Inferior parietal cortex (tissue), 1 donor: ENCODE measurements at regions not wholly inside any gene's neighbourhood (a gene's known extent, or its start where the extent isn't known, plus 50 kb on each side); places are given as distances from the start of the nearest gene placed in this dataset.

Source experiments
- DNase-seq: peaks from one replicate; pipeline ENCODE4 v3.0.0-alpha.2; 2016; ENCODE audit errors: extremely low spot score

GRCh38 chr13:106042996-106043581 lies 492.4 kb downstream of the EFNB2 start:
- no peak for DNase-seq

- DNase-seq = no peak
These were observed 494.0 kb downstream of the EFNB2 start for GRCh38 chr13:106041445-106041844.

- DNase-seq = no peak
These were observed 496.7 kb downstream of the EFNB2 start for GRCh38 chr13:106038752-106039151.

GRCh38 chr13:106036870-106037269 lies 498.6 kb downstream of the EFNB2 start:
- DNase-seq = no peak

GRCh38 chr13:106034201-106034600 lies 501.3 kb downstream of the EFNB2 start:
- DNase-seq = no peak

- DNase-seq = no peak
These were observed 501.8 kb downstream of the EFNB2 start for GRCh38 chr13:106033659-106034058.

DNA sequence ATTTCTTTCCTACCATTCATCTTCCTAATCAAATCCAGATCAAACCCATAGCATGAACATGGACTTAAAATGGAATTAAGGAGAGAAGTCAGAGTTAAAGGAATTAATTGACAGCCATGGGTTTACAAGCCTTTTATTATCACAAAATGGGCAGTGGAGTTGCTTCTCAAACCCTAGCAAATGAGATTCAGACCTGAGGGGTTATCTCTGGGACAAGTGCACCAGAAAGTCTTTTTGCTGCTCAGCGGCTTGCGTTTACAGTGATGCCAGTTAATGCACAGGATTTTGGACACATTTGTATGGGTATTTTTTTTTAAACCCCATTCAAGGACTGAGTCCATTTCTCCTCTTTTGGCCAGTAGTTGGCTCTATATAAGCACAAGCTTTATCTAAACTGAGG lies 503.0 kb downstream of the EFNB2 start:
- no peak for DNase-seq

DNA sequence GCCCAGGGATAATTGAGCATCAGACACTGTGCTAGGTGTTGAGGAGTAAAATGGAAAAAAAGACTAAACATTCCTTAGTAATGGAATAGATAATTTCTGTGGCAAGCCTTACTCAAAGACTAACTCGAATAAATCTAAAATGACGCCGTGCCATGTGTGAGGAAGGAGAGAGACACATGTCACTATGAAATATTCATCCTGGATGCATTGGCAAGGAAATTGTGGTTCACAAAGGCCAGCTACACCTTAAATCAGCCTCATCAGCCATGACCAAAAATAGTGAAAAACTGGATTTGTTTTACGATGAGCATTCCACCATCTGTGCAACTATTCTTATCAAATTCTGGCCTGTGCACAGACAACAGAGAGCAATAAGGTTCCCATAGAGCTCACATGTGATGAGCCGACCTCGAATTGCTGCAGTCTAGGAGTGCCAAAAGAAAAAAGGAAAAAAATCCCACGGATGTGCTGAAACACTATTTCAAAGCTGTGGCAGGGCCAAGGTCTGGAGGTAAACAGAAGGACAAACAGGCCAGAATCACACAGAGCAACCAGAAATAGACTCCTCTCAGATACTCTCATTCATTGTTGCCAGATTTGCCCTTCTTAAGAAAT lies 505.7 kb downstream of the EFNB2 start:
- no peak for DNase-seq

DNA sequence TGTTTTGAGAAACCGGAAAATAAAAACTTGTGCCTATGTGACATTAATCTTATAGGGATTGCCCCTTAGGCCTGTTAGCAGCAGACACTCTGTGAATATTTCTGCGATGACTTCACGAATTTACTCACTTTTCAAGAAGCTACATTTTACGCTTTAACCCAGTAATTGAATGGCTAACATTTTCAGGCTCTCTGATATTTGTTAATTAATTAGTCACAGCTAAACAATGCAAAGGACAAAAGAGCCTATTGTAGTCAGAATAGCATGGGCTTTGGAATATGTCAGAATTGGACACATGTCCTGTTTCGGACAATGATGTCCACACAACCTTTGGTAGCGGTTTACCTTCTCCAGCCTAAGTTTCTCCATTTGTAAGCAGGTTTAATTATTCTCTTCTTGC lies 506.6 kb downstream of the EFNB2 start:
- no peak for DNase-seq

- DNase-seq = no peak
These were observed 523.9 kb downstream of the EFNB2 start for GRCh38 chr13:106011600-106011999.

GRCh38 chr13:106010836-106011235 lies 524.6 kb downstream of the EFNB2 start:
- no peak for DNase-seq

DNA sequence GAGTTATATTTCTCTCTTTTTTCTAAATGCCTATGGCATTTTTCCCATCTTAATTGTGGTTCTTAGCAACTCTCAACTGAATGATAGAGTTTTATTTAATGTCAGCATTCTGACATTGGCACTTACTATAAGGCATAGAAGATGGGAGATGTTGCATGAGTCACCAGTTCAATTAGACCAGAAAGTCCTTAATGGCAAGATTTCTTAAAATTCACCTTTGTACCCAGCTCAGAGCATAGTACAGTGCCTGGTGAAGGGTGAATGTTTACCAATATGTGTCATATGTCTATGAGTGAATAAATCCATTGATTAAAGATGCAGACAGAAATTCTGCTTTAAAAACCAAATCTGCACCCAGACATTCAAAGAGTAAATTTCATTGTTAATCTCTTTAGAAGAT lies 526.9 kb downstream of the EFNB2 start:
- DNase-seq = no peak

- DNase-seq = no peak
These were observed 528.3 kb downstream of the EFNB2 start for GRCh38 chr13:106007156-106007555.

- DNase-seq = no peak
These were observed 531.8 kb downstream of the EFNB2 start for GRCh38 chr13:106003651-106004050.

DNA sequence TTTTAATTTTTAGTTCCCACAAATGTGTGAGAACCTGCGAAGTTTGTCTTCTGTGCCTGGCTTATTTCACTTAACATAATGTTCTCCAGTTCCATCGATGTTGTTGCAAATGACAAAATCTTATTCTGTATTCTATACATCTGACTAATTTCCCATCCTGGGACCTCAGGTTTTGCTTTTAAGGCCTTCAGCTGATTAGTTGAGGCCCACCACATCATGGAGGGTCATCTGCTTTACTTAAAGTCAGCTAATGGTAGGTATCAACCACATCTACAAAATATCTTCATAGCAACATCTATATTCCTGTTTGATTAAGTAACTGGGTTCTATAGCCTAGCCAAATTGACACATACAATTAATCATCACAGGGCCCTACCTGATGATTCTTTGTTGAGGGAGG lies 534.0 kb downstream of the EFNB2 start:
- no peak for DNase-seq

DNA sequence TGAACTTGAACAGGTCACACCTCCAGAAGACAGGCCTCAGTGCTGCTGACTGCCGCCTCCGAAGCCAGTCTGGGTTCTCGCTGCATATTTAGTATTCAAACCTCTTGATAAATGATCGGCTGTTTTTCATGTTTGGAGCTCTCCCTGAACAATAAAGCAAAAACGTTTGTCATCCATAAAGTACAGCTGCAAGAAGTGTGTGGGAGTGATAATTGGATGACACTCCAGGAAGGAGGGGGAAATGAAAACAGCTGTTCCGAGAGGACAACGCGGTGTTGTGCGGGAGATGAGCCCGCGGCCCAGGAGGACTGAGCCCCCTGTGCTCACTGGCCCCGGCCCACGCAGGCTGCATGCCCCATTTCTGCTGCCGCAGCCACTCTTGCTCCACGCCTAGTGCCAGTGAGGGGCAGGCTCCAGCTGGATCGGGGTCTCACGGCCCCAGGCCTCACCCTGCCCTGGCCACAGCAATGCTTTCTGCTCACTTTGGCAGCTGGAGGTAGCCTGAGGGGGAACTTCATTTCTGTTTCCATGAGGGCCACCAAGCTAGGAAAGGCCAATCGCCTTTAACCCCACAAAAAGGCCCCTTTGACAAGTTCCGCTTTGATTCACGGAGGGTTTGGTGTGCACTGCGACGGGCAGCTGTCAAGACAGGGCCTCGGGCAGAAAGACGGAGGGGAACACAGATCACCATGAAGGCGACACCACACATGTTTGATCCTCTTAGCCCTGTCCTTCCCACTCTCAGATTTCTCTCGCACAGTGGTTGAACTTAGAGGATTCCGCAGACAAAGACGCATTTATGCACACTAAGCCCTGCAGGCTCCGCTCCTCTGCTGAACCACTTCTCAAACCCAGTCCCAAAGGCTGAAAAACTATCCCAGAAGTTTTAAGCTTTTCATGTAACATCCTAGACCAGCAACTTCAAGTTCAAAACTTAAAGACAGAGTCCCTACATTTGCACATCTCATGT lies 537.6 kb downstream of the EFNB2 start:
- DNase-seq = no peak

- no peak for DNase-seq
These were observed 539.0 kb downstream of the EFNB2 start for GRCh38 chr13:105996391-105997025.

- no peak for DNase-seq
These were observed 541.1 kb downstream of the EFNB2 start for GRCh38 chr13:105994340-105994739.

DNA sequence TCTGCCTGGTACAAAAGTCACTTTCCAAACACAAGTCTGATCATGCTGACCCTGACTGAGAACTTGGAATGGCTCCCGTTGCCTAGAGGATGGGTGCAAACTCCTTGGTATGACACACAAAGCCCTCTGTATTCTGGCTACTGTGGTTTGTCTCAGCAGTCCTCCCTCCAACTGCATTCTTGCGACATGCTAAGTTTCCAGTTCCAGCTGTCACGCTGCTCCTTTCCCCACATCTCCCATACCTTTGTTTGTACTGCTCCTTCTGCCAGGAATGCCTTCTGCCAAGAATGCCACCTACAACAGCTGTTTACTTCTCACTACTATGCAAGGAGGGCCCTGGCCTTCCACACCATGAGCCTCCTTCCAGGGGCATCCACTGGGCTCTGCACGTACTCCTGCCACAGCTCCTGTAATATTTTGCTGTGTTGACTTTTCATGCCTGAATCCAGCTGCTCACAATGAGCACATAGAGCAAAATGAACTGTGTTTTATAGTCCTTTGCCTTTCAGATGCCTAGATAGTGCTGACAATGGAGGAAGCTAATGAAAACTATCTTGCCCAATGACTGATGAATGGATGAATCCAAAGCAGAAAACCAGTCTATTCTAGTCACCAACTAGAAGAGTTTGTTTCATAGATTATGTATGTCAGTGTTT lies 543.7 kb downstream of the EFNB2 start:
- no peak for DNase-seq

DNA sequence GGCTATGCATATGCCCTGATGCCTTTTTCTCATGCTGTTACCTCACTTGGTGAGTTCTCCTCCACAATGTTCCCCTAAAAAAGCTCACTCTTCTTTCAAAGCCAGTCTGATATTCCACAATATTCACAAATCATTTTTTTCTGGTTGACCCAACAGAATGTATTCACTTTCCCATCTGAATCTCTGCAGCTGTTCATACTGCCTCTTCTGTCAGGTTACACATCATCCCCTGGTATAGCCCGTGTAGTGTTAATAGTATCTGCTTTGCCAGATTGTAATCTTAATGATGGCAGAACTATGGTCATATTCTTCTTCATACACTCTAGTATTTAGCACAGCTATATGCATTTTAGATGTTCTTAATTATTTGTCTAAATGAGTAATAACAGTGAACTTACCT lies 544.3 kb downstream of the EFNB2 start:
- no peak for DNase-seq

DNA sequence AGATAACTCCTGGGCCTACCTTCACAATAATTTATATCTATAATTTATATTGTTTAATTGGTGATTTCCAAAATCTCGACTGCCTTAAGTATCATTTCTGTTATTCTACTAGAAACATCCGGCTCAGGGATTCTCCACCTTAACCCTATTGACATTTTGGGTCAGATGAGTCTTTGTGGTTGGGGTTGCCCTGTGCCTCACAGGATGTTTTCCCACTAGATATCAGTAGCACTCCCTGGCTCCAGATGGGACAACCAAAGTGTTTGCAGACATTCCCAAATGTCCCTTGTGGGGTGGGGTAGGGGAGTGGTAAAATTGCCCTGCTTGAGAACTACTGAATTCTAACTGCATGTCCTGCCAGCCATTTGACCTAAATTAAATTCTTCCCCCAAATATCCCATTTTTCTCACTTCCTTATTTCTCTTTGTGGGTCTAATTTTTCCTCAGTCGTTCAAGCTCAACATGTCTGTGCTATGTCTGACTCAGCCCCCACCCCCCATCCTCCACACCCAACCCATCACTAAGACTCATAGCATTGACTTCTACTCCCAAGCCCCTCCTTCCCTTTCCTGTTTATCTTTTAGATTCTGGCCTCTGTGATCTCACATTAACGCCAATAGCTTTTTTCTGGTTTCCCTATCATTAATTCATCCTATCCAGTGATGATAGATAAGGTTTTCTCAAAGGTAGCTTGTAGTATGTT lies 545.1 kb downstream of the EFNB2 start:
- no peak for DNase-seq
